Muscle of back (tissue), 3 donors: ENCODE measurements at regions not wholly inside any gene's neighbourhood (a gene's known extent, or its start where the extent isn't known, plus 50 kb on each side); places are given as distances from the start of the nearest gene placed in this dataset.
"Not testable (repeated sequence)": the region's sequence is repeated elsewhere in the genome, so short reads cannot be mapped to it uniquely, and the experiment has no call there.

Experiments used
- DNase-seq, 3 donors: peaks; one replicate each; pipeline versions ENCODE4 v3.0.0 to v3.0.0-alpha.2; 2013

DNA sequence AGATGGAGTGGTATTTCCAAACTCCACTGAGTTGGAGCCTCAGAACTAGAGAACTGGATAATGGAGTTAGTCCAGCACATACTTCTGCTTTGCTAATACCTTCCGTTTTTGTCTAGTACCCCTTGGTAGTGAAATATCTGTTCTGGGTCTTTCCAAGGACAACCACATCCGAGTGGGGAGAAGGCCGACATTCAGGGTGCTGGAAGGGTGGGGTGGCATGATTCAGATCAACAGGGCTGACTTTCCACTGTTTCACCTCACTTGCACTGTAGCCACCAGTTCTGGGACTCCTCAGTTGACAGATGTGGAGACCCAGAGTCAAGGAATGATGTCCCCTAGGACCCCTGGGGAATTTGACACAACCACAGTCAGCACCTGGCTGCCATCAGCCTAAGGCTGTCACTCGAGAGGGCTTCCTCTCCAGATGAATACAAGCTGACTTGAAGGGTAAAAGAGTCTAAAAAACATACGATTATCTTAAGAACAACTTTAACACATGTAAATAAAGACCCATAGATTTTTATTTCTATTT, 84.8 kb upstream of the HNF1B start:
- no peak for DNase-seq

DNA sequence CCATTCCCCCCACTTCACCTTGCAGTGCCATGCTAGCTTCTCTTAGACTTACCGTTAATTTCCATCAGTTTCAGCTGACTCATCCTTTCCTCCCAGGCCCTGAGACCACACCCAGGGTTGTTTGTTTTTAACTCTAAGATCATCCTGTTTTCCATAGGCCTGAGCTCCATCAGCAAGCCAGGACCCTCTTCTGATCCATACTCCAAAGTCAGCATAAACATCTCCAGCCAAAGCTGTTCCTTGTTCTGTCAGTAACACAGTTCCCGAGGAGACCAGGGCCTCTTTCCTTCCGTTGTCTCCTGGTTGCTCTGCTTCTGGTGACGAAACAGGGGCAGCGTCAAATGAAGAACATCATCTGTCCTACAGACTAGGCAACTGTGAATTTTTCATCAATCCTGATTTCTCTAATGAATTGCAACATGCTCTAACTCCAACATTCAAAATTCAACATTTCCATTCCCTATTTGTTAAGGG, 83.8 kb upstream of the HNF1B start:
- DNase-seq, result peak in 1 of 3 donors; percentile 31

DNA sequence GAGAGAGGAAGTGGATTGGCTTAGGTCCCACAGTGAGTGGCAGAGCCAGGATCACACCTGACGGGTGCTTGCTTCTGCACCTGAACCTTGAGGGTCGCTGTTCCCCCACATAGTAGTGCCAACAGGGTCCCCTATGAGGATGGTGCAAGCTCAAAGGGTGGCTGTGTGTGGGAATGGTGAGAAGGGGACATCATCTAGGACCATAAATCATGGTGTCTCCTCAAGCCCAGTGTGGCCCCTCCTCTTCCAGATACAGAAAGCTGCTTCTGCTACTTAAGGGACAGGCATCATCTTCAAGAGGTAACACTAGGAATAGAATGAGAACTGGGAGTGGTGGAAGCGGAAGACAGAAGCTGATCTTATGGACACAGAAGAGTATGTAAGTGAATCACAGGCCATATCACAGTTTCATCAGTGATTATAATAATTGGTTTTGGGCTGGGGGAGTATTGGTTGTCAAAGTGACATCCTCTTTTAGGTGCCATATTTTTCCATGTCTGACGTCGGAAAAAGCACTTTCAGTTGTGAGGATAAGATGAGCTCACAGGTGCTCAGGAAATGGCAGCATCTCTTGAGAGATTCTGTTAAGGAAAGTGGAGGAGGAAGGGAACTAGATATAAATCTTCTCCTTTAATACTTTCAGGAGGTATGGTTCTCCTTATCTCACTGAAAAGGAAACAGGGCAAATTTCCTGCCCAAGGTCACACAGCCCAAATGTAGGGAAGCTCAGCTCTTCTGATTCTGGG, 83.2 kb upstream of the HNF1B start:
- no peak for DNase-seq

DNA sequence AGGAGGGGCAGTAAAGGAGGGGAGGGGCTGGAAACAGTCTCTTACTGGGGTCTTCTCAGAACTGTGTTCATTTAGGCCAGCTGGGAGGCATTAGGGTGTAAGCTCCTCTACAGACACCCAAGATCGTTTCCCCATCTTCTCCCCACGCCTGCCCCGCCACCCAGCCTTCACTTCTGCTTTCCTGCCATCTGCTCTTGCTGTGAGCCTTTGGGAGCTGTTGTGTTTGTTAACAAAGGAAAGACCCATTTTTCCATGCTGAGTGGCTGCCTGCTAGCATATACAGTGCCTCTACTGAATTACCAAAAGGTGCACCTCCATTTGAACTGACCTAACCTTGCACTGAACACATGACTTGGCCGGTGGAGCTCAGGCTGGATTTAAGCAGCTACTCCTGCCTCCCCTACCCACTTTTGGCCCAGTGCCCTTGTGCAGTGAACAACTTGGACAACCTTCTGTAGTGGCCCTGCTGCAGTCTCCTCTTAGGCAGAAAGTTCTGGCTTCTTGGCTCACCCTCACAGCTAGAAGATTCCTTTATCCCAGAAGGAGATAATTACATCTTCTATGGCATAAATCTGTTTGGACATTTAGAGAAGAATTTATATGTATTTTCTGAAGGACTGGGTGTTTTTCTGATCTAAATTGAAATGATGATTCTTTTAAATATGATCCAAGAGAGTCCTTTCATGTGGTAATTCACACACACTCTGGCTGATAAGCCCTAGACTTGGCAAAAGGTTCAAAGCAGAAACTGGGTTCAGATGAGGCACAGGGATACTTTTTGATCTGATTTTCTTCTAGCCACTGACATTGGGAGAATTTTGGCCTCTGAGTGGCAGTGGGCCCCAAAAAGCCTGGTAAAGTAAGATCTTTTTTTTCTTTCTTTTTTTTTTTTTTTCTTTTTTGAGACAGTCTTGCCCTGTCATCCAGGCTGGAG, 81.9 kb upstream of the HNF1B start:
- peak in 1 of 3 donors; percentile 34 for DNase-seq

DNA sequence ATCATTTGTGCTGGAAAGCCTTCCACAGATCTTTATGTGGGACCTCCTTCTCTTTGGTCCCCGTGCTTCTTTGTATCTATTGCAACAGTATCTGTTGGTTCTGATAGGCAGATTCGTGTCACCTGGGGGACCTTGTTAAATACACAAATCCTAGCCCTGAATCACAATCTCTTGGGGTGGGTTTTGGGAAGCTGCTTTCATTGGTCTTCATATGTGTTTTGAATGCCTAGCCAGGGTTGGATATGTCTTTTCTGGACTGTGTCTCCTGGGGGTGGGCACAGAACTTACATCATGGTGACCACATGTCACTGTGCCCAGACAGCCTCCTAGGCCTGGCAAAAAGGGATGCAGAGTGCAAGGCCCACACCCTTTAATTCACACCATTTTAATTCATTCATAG, 81.0 kb upstream of the HNF1B start:
- no peak for DNase-seq

DNA sequence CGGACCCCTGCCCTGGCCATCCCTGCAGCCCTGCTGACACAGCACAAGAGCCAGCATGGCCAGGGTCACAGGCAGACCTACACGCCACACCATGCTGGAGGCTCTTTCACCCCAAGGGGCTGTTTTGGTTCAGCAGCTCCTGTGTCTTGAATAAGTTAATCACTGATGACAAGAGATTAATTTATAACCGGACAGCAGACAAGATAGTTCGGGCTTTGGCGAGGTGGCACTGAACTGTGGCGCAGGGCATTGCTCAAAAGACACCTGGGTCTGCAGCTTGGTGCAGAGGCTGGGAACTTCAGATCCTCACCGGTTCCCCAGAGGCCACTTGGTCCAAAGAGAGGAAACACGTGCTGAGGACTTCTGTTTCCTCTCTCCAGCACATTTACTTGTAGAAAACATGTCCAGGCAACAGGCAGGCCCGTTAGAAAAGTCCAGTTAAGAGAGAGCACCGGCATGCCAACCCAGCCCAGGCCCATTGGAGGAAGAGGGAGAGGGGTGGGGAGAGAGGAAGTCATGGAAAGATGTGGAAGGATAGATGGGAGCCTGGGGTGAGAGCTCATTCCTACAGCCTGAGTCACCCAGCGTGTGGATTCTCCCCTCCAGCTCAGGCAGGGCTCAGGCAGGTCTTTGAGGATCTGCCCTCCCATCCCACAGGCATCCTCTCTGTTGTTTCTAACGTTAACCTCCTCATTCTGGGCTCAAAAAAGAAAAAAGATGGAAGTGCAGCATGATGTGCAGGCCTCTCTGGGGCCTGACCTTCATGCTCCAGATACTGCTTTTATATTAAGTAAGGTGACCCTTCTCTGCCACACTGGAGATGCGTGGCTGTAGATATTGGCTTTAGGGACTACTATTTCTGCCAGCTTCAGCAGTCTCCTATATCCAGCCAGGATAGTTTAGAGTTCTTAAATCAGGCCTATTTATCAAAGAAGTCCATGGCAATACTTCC, 80.0 kb upstream of the HNF1B start:
- DNase-seq, result peak in 1 of 3 donors; percentile 70

DNA sequence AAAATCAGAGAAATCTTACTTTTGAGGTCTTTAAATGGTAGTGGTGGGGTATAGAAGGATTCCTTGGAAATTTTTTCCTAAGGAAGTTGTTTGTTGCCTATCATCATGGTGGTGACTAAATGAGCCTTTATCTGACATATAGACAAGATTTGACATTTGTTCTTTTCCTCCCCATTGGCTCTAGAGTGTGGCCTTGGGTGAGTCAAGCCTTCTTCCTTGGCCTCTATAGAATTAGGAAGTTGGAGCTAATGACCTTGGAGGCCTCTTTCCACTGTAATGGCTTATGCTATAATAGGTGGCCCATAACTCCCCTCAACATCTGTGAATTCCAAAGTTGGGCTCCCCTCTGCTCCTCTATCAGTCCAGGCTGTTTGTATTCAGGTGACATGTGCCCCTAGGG, 79.1 kb upstream of the HNF1B start:
- DNase-seq, result no peak

DNA sequence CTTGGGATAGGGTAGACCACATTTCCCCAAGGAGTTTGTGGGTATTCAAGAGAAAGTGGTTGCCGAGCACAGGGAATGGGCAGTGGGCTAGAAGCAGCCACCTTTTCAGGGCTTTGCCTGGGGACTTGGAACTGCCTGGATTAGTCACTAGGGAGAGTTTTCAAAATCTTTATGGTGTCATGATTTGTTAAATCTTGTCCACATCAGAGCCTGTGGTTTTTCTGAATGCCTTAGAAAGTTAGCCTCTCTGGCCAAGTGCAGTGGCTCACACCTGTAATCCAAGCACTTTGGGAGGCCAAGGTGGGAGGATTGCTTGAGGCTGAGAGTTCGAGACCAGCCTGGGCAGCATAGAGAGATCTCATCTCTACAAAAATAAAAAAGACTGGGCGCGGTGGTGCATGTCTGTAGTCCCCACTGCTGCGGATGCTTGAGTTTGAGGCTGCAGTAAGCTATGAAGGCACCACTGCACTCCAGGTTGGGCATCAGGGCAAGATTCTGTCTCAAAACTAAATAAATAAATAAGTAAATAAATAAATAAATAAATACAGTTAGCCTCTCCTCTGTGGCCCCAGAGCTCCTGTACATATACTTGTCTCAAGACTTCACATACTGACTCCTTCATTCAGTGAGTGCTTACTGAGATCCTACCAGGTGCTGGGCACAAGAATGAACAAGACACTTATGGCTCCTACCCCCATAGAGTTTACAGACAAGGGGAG, 76.3 kb upstream of the HNF1B start:
- no peak for DNase-seq

DNA sequence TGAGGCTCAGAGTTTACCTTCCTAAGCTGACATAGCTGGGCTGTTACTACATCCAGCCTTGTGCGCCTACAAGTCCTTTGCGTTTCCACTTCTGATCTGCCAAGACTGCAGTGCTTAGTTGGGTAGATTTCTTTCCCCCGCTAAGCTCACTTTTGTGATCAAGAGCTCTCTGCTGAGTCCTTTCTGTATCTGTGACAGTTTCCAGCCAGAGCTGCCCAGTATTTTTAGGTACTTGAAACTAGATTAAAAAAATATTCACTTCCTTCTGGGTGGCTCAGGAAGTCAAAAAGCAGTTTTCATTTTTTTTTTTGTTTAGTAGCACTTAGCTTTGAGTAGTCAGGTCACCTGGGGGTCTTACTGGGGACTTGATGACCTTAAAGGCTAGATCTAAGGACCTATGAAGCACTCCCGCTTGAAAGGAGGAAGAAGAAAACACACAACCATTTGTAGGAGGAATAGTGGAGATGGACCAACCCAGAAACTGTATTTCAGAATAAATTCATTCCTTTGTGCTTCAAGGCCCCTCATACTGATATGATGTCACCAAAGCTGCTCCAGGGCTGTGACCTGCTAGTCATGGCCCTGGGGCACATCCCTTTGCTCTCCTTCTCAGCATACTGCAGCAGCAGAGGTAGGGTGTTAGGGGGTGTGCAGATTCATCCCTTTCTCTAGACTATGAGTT, 75.6 kb upstream of the HNF1B start:
- no peak for DNase-seq

DNA sequence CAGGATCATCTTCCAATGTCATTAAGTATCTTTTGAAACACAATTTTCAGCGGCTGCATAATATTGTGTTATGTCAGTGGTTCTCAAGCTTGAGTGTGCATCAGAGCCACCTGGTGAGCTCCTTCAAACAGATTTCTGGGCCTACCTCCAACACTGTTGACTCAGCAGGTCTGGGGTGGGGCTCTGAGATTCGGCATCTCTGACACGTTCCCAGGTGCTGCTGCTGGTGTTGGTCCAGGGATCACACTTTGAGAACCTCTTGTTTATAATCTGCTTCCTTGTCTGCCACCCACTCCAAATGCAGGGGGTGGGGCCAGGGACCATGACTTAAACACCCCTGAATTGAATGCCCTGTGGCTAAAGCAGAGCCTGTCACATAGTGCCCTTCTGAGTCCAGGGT, 73.8 kb upstream of the HNF1B start:
- DNase-seq, result no peak

DNA sequence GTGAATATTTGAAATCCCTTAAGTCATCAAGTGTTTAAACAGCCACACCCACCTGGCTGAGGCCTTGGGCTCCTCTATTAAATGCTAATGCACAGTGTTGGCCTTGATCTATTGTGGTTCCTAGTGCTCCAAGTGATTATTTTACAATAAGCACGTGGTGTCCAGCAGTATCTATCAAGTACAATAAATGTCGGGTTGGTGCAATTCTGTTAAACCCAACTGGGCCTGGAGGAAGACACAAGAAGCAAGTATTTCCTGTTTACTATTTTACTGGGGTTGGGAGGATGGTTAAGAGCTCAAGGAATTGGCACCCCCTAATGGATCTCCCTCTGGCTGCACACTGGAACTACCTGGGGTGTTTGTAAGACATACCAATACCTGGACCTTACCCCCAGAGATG, 72.1 kb upstream of the HNF1B start:
- no peak for DNase-seq

DNA sequence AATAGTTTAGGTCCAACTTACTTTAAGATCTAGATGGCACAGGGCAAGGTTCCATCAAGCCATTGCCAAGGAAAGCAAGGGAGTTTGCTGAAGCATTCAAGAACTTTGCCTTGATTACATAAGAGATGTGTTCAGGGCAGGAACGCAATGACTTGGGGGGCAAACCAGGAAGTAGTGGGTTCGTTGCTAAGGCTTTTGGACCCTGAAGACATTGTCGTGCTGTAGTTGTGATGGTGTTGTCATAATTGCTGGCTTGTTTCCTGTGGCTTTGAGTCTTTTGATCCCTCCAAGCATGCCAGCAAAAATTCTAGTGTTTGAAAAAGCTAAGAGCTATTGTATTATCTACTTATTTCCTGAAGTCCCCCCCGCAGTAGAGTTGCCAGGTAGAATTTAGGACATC, 70.7 kb upstream of the HNF1B start:
- DNase-seq, result no peak

DNA sequence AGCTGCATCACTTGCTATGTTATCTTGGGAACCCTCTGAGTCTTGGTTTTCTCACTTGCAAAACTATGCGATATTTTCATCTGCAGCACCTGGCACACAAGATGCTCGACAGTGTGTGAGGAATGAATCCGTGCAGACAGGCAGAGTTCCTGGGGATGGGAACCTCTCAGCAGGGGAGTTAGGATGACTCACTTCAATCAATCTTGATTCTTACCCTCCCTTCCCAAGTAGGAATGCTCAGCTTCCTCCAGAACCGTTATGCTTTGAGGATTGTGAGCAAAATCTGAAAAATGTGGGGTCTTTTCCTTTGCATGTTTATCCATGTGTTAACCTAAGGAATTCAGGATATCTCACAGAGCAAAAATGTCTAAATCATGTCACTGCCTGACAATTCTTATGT, 68.9 kb upstream of the HNF1B start:
- DNase-seq, result peak in 1 of 3 donors; percentile 95

DNA sequence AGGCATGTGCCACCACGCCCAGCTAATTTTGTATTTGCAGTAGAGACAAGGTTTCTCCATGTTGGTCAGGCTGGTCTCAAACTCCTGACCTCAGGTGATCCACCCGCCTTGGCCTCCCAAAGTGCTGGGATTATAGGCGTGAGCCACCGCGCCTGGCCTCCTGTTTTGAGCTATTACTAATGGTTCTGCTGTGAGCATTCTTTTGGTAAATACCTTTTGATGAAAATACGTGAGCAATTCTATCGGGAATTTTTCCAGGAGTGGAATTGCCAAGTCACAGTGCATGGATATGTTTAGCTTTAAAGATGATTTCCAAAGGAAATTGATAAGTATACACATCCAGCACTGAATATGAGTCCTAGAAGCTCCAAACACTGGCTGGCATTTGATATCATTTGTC, 64.0 kb upstream of the HNF1B start:
- DNase-seq, result not testable (repeated sequence)

DNA sequence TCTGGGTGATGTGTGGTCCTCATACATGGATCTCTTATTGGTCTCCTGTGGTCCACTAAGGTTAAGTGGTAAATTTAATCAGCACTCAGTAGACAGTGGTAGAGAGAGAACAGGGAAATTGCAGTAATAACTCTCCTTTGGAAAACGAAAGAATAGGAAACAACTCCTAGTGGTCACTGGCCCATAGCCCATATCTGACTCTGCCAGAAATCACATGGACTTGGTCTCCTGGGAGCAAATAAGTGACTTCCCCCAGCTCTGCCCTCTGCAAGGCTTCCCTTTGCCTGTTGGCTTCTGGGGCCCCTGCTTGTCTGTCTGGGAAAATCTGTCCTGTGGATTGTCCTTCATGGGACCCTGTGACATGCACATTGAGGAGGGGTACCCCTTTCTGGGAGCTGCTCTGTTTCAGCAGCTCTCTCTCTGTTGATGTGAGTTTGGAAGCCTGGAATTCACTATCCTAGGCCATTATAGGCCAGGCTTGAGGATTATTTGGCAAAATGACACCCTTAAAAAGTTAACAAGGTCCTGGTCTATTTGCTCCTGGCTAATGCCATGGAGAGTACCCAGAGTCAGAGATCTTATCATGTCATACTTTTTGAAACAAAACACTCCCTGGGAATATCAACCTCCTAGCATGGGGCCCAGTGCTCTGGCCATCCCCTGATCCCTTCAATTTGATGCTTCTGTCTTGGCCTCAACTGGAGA, 58.0 kb upstream of the HNF1B start:
- peak in 2 of 3 donors; percentile 36 to 37 for DNase-seq

DNA sequence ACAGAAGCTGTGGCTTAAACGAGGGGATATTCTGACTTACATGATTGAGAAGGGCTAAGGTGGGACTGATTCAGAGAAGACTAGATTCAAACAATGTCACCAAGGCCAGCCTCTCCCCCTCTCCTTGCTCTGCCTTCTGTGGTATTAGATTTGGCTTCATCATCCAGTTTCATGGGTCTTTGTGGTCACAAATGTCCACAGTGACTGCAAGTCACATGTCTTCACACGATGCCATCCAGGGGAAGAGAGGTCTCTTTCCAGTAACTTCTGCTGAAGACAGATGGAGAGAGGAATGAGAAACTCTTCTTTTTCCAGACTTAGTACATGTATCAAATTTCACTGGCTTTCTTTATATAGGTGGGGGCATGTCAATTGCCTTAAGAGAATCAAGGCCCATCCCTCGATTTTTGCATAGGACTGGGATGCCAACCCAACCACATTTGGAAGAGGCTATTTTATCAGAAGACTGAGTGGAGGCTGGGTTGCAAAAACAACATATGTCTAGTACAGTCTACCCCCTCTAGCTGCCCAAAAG, 57.3 kb upstream of the HNF1B start:
- no peak for DNase-seq

DNA sequence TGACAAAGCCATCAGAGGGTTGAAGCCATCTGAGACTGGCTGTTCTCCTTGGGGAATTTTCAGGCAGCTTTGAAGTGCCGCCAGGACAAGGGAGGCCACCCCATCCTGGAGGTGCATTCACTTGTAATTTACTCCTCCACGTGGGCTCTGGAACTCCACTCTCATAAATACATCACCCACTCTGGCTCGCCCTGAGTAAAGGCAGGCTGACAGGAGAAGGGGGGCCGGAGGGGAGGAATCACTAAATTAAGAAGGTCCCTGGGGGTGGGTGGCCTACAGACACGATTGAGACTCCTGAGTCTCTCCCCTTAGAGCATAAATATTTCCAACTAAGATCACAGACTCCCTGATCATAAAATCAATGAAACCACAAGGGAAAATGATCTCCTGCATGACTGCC, 56.3 kb upstream of the HNF1B start:
- no peak for DNase-seq

DNA sequence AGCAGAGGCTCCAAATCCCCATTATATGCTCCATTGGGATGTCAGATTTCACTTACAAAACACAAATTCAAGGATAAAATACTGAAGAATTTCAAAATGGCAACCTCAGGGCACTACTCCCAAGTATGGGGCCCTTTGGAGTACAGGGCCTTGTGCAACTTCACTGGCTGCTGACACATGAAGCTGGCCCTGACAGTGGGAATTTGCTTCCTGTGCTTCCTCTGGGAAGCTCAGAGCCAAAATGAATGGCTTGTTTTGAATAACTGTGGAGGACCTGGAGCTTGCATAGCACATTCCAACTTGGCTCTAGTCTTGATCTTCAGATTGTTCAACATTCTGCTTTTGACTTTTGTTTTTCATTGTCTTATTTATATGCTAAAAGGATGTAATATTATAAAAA, 52.3 kb upstream of the HNF1B start:
- DNase-seq, result no peak

DNA sequence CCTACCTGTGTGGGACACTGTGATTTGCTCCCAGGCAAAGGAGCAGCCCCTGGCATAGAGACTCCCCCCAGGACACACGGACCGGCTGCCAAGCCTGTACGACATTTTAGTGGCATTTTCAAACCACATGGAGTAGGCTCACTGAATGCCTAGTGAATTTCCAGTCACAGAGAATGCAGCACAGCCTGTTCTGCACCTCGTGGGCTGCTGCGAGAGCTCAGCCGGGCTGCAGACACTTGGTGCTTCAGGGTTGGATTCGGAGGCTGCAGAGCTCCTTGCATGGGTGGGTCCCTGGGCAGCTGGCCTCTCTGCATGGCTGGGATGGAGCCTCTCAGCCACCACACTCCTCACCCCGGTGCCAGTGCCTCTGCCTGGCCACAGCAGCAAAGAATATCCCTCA, 51.2 kb upstream of the HNF1B start:
- DNase-seq, result no peak
